GM12878 (cell line): ENCODE measurements at regions not wholly inside any gene's neighbourhood (a gene's known extent, or its start where the extent isn't known, plus 50 kb on each side); places are given as distances from the start of the nearest gene placed in this dataset.
"Not testable (repeated sequence)": the region's sequence is repeated elsewhere in the genome, so short reads cannot be mapped to it uniquely, and the experiment has no call there.

Experiments used
- ATAC-seq: fragments of 200-7000 bp; cut with Tn5 transposase; 3 replicates; pipeline ENCODE4 v1.9.1; 2020; ENCODE audit warnings: mild to moderate bottlenecking, moderate library complexity
- BruUV-seq: library from RNA; stranded (reverse); fragments of 400-500 nt; replicated peaks from 2 replicates; lab custom pipeline; 2021; lab: Mats Ljungman, UMichigan
- CTCF ChIA-PET: fragments of 300-600 bp; sonication (Branson Sonifier 250); formaldehyde crosslinking; extraction: SDS; loops from one replicate; lab custom pipeline; 2021; ENCODE audit warnings: inconsistent platforms; lab: Yijun Ruan, JAX
- POLR2A ChIA-PET: fragments of 350-600 bp; formaldehyde crosslinking; extraction: SDS; loops from one replicate; lab custom pipeline; 2021; ENCODE audit warnings: inconsistent platforms; lab: Charles Lee
- RAD21 ChIA-PET: fragments of 300-600 bp; sonication (Branson Sonifier 250); formaldehyde crosslinking; loops from one replicate; lab custom pipeline; 2023; ENCODE audit warnings: antibody characterized with exemption; ENCODE audit not compliant: unreplicated experiment; lab: Charles Lee
- SMC1A ChIA-PET: fragments of 300-600 bp; sonication (Branson Sonifier 250); formaldehyde crosslinking; loops from one replicate; lab custom pipeline; 2023; ENCODE audit not compliant: unreplicated experiment, uncharacterized antibody; lab: Charles Lee
- DNase-seq: peaks from one replicate; pipeline ENCODE4 v3.0.0-alpha.2; 2011; ENCODE audit warnings: low read depth, low spot score
- FAIRE-seq: peaks from 3 replicates; lab custom pipeline; 2011; peaks lifted over from hg19 to GRCh38; lab: Jason Lieb, UNC
- H2AFZ ChIP-seq: 2 replicates; pipeline ENCODE4 v1.6.0; 2011; ENCODE audit warnings: low read depth, low read length, control low read depth; ENCODE audit not compliant: control insufficient read depth
- H3K27ac ChIP-seq: 2 replicates; pipeline ENCODE4 v1.5.1; 2011; ENCODE audit warnings: control low read depth; ENCODE audit not compliant: control insufficient read depth, insufficient read depth
- H3K27me3 ChIP-seq, 2 experiments: replicated peaks in 1 of 2; 2 replicates each; pipeline versions ENCODE4 v1.6.0 to v1.6.1; 2011; ENCODE audit warnings: low read length in 1 of 2; ENCODE audit not compliant: control insufficient read depth in 2 of 2, insufficient read depth in 2 of 2
- H3K36me3 ChIP-seq, 2 experiments: 2 replicates each; pipeline ENCODE4 v1.5.1; 2011; ENCODE audit warnings: low read length in 1 of 2; ENCODE audit not compliant: control insufficient read depth in 2 of 2, insufficient read depth in 2 of 2
- H3K4me1 ChIP-seq: 2 replicates; pipeline ENCODE4 v1.6.1; 2011; ENCODE audit warnings: mild to moderate bottlenecking, low read length, moderate library complexity, mixed read lengths; ENCODE audit not compliant: control insufficient read depth, insufficient read depth
- H3K4me2 ChIP-seq: 2 replicates; pipeline ENCODE4 v1.6.0; 2011; ENCODE audit warnings: control low read depth; ENCODE audit not compliant: control insufficient read depth, insufficient read depth
- H3K4me3 ChIP-seq: fragments of 200-600 bp; sonication (generic); 2 replicates; pipeline ENCODE4 v1.5.1; 2016
- H3K79me2 ChIP-seq: 2 replicates; pipeline ENCODE4 v1.6.0; 2011; ENCODE audit warnings: low read length; ENCODE audit not compliant: control insufficient read depth, insufficient read depth
- H3K9ac ChIP-seq: 2 replicates; pipeline ENCODE4 v1.8.0; 2011; ENCODE audit warnings: low read length, control low read depth, mixed read lengths; ENCODE audit not compliant: control insufficient read depth, insufficient read depth
- H3K9me3 ChIP-seq: replicated peaks from 3 replicates; pipeline ENCODE4 v1.5.1; 2011; ENCODE audit warnings: mild to moderate bottlenecking, low read length; ENCODE audit not compliant: control insufficient read depth, insufficient read depth
- H4K20me1 ChIP-seq: 2 replicates; pipeline ENCODE4 v1.6.0; 2011; ENCODE audit not compliant: control insufficient read depth, insufficient read depth
- WGBS: methylation state at CpG from one replicate; pipeline ENCODE4 v1.1.6; 2016; ENCODE audit warnings: low lambda C conversion rate; ENCODE audit not compliant: insufficient replicate concordance, insufficient coverage; ENCODE audit errors: missing lambda C conversion rate; 5-methylcytosine and 5-hydroxymethylcytosine counted together
- in situ Hi-C: fragments of 300-500 bp; cut with MboI; formaldehyde crosslinking; loops from 9 replicates; pipeline ENCODE4 v1.14.3; 2018; ENCODE audit warnings: mixed read lengths
- intact Hi-C: fragments of 100-400 bp; cut with micrococcal nuclease; formaldehyde crosslinking; loops from one replicate; pipeline ENCODE4 v1.14.2; 2022; ENCODE audit not compliant: unreplicated experiment

DNA sequence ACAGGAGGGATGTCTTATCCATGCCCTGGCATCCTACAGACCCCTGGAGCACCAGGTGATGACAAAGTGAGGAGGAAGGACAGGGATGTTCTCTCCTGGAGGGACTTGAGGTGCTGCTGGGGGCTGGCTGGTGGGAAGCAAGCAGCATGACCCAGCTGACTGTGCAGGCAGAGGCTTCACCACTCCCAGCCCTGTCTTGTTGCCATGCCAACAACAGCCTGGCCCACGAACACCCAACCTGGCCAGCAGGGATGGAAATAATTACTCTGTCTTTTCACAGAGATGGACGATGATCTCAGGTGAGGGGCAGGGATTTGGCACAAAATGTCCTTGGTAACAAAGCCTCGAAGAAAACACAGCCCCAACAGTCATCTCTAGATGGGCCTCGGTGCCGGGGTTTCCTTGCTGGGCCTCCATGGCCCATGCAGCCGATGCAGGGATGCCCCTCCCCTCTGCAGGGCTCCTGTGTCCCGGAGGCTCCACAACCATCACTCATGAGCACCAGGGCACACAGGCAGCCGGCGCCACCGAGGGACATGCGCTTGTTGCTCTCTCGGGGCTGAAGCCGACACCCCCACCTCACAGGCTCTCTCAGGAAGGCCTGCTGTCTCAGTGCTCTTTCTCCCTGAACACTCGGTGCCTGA lies 205.5 kb downstream of the BANP start:
- RAD21 ChIA-PET, H3K79me2 ChIP-seq, H4K20me1 ChIP-seq, intact Hi-C loops, H3K4me2 ChIP-seq, H3K27me3 ChIP-seq, POLR2A ChIA-PET, DNase-seq, H2AFZ ChIP-seq, H3K9ac ChIP-seq, SMC1A ChIA-PET, BruUV-seq, H3K27ac ChIP-seq, FAIRE-seq, CTCF ChIA-PET, H3K36me3 ChIP-seq, H3K9me3 ChIP-seq, H3K4me1 ChIP-seq, H3K4me3 ChIP-seq, in situ Hi-C loops, ATAC-seq: not testable (repeated sequence)
- 31% methylated on average over 6 of the region's 14 CpGs for WGBS

DNA sequence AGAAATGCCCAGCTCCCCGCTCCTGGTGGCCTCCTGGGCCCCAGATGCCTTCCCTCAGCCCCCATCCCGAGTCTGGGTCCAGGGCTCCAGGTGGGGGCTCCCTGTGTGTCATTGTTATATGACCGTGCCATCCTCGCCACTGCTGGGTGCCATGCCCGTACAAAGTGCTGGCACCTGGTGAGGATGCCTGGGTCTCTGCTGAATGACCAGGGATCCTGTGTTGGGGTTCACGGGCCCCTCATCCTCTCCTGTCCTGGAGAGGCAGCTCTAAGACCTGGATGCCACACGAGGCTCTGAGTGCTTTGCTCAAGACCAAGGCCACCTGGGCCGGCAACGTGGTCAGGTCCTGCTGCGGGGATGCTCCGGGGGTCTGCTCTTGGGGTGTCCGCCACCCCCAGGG lies 206.5 kb downstream of the BANP start:
- SMC1A ChIA-PET, H3K27me3 ChIP-seq, in situ Hi-C loops, H3K27ac ChIP-seq, FAIRE-seq, RAD21 ChIA-PET, H4K20me1 ChIP-seq, BruUV-seq, H3K9ac ChIP-seq, ATAC-seq, H3K4me2 ChIP-seq, DNase-seq, H2AFZ ChIP-seq, H3K4me1 ChIP-seq, intact Hi-C loops, CTCF ChIA-PET, H3K36me3 ChIP-seq, H3K79me2 ChIP-seq, POLR2A ChIA-PET, H3K4me3 ChIP-seq, H3K9me3 ChIP-seq: not testable (repeated sequence)
- WGBS = 39% methylated on average over 12 of the region's 12 CpGs

GRCh38 chr16:88158256-88159045 lies 207.2 kb downstream of the BANP start:
- DNase-seq, H4K20me1 ChIP-seq, H3K4me2 ChIP-seq, H3K9ac ChIP-seq, H3K36me3 ChIP-seq, FAIRE-seq, H3K27me3 ChIP-seq, H3K4me1 ChIP-seq, ATAC-seq, CTCF ChIA-PET, BruUV-seq, H2AFZ ChIP-seq, in situ Hi-C loops, POLR2A ChIA-PET, H3K27ac ChIP-seq, H3K9me3 ChIP-seq, H3K4me3 ChIP-seq, RAD21 ChIA-PET, H3K79me2 ChIP-seq, SMC1A ChIA-PET, intact Hi-C loops: not testable (repeated sequence)
- WGBS = 25% methylated on average over 13 of the region's 20 CpGs
